HuH-7.5 (cell line): ENCODE measurements at regions not wholly inside any gene's neighbourhood (a gene's known extent, or its start where the extent isn't known, plus 50 kb on each side); places are given as distances from the start of the nearest gene placed in this dataset.

Experiments
- DNase-seq: peaks from one replicate; pipeline ENCODE4 v3.0.0; 2011; ENCODE audit warnings: low spot score

DNA sequence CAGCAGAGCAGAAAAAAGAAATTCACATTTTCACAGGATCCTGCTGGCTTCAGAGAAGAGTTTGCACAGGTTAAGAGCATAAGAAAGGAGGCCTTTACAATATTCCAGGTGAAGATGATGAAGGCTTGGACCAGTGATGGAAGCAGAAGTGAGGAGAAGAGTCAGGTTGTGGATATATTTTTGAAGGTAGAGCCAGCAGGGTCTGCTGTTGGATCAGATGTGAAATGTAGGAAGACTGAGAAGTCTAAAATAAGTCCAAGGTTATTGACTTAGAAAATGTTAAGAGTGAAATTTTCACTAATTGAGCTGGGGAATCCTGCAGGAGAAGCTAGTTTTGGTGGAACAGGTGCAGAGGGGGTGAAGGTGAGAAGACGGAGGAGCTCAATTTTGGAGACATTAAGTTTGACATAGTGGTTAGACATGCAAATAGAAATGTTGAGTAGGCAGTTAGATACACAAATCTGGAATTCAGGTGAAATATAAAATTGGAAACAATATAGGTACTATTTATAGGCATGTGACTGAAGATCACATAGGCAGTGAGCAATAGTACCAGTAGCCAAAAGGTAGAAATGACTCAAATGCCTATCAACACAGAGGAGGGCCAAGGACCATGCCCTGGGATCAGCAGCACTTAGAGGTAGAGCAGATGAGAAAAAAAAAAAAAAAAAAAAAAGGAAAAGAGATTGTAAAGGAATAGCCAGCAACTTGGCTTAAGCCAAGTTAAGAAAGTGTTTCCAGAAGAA, 252.0 kb downstream of the AASDHPPT start:
- DNase-seq: no peak

DNA sequence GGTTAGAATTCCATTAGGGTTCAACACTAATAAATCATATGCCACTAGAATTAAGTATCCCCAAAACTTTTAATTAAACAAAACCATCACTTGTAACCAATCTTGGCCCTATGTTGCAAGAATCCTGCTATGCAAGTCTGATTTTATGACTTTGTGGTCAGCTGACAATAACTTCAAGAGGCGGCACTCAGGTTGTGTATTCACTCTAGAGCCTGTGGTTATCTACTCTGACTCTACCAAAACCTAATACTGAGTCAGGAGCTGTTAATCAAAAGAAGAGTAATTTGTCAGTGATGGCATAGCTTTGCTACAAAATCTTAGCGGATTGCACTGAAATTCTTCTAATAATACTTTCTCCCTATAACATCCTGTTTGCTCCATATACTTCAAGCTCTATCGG, 253.7 kb downstream of the AASDHPPT start:
- no peak for DNase-seq

DNA sequence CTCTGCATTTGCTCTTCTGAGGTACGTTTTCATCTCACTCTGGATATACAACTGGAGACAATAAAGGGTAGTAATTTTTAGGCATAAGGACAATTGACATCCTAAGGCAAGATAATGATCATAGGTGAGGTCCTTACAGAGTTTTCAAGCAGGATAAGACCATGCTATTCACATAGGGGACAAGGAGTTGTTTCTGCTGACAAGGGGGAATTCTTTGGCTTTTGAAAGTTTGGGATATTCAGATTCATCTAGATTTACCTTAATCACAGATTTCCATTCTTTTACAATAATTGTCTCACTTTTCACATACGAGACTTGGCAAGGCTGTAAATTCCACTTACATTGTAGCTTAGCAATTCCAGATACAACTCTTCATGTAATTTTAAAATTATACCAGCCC, 256.2 kb downstream of the AASDHPPT start:
- DNase-seq: no peak

DNA sequence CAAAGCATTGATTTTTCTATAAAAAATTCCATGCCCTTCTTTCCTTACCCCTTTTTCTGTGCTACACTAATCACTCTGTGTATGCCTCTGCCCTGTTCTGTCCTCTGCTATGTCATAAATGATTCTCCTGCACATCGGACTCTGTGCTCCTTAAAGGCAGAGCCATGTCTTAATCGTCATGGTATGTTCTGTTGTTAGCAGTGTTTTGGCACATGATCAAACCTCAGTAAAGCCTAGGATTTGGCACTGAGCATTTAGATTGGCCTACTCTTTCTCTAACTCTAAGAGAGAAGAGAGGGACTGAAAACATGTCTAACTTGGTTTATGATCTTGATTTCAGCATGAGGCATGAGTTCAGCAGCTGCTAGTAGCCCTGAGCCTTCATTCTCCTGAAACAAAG, 266.9 kb downstream of the AASDHPPT start:
- no peak for DNase-seq

DNA sequence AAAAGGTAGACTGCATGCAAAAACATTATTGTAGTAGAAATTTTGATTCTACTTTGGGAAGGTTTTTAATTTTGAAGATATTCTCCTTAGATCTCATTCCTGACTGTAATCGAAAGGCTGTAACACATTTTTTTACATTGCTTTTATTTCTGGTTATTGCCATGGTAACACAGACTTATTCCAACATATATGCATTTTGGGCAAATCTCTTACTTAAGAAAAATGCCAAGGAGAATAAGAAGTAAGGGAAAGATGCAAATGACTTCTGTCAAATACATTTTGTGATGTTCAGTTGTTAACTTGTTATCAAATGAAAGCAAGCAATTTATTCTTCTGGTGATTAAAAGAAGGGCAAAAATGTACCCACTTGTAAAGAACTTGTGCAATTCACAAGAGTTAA, 267.5 kb downstream of the AASDHPPT start:
- no peak for DNase-seq

DNA sequence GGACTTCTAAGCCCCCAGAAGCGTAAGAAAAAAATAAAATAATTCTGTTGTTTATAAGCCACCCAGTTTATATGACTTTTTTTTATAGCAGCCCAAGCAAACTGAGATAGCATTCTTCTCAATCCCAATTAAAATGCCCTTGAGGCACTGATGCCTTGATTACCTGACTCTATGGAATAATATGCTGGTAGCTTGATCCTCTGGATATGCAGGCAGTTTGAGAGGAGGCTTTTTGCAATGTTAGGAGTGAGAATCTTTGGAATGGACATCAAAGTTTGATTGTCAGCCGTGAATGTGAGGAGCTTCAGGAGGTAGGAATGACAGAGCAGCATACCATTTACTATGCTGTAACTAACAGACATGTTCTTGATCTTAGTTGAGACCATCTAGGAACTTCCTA, 275.6 kb downstream of the AASDHPPT start:
- DNase-seq: no peak

DNA sequence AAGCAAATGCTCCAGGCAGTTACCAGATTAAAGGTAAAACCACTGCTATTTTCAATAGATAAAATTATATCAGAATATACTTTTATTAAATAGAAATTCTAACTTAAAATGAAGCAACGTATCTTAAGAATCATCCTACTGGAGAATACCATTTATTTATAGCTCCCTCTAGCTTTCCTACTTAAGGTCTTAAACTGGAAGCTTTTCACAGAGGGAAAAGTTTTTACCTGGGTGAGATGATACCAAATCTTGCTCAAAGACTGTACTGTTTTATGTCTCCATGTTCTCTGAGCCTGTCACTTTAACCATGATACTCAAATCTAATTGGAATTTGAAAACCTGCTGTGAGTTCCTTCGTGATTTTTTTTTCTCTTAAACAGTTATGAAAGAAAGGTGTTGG, 291.8 kb downstream of the AASDHPPT start:
- DNase-seq: no peak

DNA sequence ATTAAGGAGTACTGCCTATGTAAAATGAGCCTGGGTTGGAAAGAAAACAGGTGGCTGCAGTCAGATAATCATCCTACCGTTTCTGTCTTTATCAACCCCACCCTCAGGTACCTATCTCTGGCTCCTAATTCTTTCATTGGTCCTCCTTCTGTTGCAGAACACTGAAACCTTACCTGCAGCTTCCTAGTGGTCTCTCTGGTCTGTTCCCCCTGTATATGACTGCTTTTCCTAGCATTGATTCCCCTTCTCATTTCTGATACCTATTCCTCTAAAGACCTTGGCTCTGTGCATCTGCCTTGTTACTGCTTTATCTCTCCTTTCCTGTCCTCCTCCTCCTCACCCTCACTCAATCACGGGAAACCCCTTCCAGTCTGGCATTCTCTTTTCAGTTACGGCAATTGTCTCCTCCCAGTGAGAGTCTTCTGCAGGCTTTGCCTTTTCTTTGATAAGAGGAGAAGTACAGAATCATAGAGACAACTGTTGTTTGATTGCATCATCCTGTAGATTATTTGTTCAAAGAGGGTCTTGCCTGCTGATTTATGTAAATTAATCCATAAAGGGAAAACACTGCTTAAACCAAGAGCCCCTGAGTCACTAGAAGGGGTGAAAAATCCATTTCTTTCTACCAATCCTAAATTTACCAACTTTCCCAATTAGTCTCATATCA, 301.2 kb downstream of the AASDHPPT start:
- DNase-seq: no peak

DNA sequence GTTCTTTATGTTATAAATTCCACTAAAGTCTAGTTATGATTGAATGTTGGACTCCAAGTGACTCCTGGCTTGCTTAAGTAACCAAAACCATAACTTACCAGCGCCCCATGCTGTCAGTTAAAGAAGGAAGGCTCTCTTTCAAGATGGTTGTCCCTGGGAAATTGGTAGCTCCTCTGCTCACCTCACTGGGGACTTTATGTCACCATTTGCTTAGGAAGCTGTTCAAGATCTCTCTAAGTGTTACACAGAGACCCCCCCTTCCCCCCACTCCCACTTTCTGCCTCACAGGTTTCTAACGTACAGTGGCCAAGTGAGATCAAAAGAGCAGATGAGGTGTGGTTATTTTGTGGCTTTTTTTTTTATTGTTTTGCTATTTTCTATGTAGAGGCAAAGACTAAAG, 301.8 kb downstream of the AASDHPPT start:
- no peak for DNase-seq

DNA sequence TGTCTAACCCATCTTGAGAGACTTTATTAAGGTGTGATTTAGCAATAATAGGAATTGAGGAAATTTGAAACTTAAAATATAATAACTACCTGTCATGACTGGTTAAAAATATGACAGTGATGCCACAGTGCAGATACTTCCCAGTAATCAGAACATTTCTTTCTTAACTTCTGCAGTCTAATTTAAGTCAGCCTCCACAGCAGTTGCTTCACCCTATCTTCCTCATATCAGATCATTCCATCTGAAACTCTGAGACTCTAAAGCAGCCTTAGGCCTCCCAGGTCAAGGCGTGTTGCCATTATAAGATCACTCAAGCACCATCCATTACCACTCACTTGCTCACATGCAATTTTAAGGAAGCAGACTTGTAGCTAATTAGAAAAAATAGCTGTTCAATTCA, 302.2 kb downstream of the AASDHPPT start:
- no peak for DNase-seq

DNA sequence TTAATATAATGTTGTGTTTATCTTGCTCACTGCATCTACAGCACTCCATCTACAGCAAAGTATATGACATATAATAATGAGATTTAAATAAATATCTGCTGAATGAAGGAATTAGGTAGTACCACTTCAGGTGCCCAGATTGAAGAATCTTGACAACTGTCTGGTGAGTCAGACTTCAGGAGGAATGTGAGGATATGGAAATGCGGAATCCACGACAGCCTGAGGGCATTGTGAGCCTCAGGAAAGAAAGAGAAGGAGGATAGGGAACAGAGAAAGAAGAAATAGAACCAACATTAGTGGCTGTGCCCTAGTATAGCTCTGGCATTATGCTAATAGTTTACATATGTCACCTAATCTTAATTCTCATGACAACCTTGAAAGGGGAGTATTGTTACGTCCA, 304.4 kb downstream of the AASDHPPT start:
- DNase-seq: no peak

DNA sequence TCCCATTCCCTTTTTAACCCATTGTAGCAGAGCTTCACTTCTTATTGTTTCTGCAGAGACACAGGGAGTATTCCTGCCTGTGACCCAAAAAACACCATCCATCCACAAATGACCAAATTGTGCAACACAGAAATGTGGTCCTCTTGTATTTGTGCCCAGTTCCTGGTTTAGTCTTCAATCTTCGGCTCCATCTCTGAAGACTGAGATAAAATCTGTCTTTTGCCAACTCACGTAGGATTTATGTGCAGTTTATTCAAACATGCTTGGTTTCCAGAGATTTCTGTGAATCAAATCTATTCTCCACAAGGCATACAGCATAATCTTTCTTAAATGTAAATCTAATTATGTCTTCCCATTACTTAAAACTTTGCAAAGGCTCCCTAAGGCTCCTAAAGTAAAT, 307.0 kb downstream of the AASDHPPT start:
- no peak for DNase-seq

DNA sequence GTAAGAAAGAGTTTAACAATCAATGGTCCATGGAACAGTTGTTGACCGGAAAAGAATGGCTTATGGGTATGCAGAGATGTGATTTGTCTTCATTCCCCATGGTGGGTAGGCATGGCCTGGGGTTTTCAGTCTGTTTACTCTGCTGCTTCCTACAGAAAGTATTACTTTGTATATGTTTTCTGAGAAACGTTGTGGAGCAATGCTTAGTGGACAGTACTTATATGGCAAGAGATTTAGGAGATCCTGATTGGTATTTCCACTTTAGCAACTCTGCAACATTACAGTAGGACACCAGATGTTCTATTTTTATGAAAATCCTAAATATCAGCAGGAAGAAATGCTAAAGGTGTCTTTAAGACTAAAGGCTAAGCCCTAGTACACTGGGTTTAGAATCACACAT, 309.1 kb downstream of the AASDHPPT start:
- no peak for DNase-seq

DNA sequence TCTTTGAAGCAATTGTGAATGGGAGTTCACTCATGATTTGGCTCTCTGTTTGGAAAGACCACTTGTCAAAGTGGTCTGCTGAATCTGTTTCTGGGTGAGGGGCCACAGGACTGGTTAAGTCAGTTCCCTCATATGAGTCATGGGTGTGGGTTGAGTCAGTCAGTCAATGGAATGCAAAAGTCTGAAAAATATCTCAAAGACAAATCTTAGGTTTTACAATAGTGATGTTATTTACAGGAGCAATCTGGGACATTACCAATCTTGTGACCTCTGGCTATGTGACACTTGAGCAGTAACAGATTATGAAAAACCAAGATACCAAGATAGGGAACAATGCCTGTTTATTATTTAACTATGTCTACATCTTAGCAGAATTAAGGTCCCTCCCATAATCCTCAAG, 311.6 kb downstream of the AASDHPPT start:
- no peak for DNase-seq

DNA sequence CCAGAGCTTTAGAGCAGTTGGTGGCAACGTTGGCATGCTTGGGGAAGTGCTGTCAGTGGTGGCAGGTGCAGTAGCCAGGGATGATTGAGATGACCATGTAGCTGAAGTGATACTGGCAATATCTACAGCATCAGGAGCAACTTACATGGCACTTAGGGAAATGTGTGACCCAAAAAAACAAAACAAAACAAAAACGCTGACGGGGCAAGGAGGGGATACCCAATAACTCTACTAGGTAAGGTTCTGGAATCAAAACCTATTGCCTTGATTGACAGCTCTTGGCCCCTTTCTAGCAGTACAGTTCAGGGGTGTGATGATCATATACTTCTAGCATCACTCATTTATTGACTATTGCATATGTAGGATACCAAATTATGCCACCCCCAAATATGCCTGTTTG, 312.6 kb downstream of the AASDHPPT start:
- DNase-seq: no peak

DNA sequence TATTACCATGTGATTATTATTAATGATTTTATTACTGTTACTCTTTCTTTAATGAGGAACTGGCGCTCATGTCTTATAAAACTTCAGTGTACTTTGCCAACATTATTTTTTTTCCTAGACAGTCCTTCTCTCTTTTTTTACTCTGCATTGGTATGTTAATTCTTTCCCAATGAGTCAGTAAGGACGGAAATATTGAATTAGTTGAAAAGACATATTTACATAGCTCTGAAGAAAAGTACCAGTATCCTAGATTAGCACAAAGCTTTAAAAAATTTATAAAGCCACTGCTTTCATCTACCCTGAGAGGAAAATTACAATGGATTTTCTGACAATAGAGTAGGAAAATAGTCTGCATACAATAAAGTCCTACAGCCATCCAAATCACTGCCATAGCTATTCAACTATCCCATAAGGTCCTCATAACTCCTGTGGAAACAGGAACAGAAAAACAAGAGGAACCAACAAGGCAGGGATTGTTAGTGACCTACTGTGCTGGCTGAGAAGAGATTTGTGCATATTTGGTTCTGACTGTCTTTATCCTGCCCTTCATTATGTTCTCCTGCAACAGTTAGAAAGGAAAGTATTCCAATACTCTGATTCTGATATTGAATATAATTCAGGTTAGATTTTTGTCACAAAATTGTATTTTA, 314.4 kb downstream of the AASDHPPT start:
- DNase-seq: no peak

DNA sequence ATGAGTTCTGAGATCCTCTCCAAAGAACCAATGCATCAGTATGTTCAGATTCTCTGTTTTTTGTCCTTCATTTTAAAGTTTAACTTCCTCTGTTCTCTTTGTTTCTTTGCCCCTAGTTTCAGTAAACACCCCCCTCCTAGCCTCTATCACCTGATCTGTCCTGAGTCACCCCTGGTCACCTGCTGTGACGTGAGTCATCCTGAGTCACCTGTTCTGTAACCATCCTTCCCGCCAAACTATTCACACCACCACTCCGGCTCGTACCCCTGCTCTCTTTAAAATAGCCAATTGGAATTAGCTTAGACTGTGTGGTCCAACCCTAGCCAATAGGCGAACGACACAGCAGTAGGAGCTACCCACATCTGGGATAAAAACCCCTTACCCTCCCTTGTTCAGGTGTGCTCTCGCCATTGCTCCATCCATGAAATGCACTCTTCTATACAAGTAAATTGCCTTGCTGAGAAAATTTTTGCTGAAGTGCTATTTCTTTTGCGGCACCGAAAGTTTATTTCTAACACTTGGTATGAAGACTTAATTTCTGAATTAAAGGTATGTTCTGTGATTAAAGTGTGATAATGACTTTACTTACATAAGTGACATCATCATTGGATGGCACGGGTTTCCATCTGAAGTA, 318.4 kb downstream of the AASDHPPT start:
- no peak for DNase-seq

DNA sequence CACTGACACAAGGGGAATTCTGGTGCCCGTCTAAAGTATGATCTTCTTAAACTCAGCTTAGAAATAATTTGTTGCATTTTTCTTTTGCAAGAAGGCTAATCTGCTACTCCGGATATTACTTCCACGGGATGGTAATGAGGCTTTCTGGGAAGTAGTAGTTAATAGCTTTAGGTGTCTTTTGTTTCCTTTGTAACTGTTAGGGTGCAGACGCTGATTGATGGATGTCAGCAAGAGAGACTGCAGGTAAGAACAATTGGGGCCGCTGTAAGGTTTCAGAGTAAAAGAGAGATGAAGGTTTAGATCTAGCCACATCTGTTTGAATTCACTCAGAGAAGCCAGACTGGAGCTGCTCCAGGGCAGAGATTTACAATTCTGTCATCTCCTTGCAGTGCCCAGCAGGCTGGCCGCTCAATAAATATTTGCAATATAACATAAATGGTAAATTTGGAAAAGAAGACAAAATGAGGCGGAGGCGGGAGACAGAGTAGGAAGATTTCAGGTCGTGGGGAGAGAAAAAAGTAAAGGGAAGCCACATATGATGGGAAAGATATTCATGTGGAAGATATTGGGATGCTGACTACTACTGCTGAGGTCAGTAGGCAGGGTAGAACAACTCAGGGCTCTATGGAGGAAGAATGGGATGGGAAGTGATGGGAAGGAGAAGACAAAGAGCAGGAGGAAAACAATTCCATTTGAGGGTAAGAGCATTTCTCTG, 320.5 kb downstream of the AASDHPPT start:
- no peak for DNase-seq

DNA sequence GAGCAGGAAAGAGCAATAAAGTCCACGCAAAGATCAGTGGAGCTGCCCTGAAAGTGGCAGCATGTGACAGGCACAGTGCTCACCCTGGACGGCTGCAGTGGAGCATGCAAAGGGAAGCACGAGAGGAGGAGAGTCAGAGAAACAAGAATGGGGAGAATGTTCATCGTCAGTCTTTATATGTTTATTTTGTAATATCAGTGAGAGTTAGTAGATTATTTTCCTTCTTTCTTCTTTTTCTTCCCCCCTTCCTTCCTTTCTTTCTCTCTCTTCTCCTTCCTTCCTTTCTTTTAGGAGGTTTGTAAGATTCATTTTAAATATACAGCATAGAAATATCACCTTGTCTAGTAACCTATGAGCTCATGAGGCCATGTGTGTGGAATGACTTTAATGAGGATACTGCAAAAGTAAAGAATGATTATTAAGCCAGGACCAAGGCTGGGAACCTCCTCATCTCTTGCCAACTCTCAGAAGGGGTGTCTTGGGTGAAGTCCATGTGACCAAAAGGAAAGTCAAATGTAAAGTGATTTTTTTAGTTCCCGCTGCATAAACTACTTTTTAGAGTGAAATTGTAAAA, 321.1 kb downstream of the AASDHPPT start:
- no peak for DNase-seq

DNA sequence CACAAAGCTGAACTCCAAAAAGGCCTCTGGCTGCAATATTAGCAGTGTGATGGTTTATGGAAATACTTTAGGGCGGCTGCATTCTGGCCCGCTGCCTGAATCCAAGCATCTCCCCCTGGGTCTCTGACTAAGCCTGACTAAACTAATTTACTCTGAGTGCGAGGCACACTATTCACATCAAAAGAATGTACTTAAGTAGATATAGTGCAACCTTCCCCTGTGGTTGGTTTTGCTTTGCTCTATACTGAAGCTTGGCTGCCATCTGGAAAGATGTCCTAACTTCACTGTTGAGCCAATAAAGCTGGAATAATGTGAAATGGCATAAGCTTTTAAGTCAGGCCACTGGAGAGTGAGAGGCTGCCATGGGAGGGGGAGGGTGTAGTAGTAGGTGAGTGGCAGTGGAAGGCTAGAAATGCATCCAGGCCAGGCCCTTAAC, 321.6 kb downstream of the AASDHPPT start:
- DNase-seq: no peak

DNA sequence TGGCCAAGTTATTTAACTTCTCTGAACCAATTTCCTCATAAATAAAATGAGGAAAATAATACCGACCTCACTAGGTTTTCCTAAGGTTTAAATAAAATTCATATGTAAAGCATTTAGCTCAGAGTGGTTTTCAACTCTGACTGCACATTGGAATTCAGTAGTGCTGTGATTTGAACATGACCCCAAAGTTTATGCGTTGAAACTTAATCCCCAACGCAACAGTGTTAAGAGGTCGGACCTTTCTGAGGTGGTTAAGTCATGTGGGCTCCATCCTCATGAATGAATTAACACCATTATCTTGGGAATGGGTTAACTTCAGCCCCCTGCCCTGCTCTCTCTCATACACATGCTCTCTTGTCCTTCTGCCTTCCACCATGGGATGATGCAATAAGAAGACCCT, 322.2 kb downstream of the AASDHPPT start:
- no peak for DNase-seq
